ENCODE measurements at regions not wholly inside any gene's neighbourhood (a gene's known extent, or its start where the extent isn't known, plus 50 kb on each side); places are given as distances from the start of the nearest gene placed in this dataset.
"Not testable (repeated sequence)": the region's sequence is repeated elsewhere in the genome, so short reads cannot be mapped to it uniquely, and the experiment has no call there.

- TF ChIP-seq CTCF (optimal IDR thresholded peaks at IDR 0.05 in 1 of 3, IDR thresholded peaks at IDR 0.05 in 1 of 3, conservative IDR thresholded peaks at IDR 0.05 in 1 of 3; ENCODE audit: extremely low read depth in 1 of 3, insufficient read depth in 2 of 3, low read length in 3 of 3); EZH2 (IDR thresholded peaks at IDR 0.05; ENCODE audit: low read length): not testable (repeated sequence)
Observed at GRCh38 chr1:60489916-60490480, 416.4 kb upstream of the C1orf87 start.

All from keratinocyte (primary cell).